ENCODE measurements at regions not wholly inside any gene's neighbourhood (a gene's known extent, or its start where the extent isn't known, plus 50 kb on each side); places are given as distances from the start of the nearest gene placed in this dataset.
"Not testable (repeated sequence)": the region's sequence is repeated elsewhere in the genome, so short reads cannot be mapped to it uniquely, and the experiment has no call there.

- BruUV-seq (replicated peaks) = no TSS peak
- DNase-seq = no peak
- intact Hi-C loops (cut with micrococcal nuclease) = no loop called here
- Histone ChIP-seq H3K36me3 (ENCODE audit: low read depth, low read length) (no peaks in the 10 kb centered on the region), H3K9me3 (ENCODE audit: low read length) (no peaks in the 10 kb centered on the region), H4K20me1 (ENCODE audit: low read length) (no peaks in the 10 kb centered on the region), H3K27me3 (ENCODE audit: low read length) (no peaks in the 10 kb centered on the region), H3K9me2 (replicated peaks; ENCODE audit: low read length) (no peaks in the 10 kb centered on the region), H3K4me2 (ENCODE audit: low read length) (no peak overlapping the region), H3K27ac (ENCODE audit: low read length) (no peak overlapping the region), H3K79me2 (ENCODE audit: low read length) (no peaks in the 10 kb centered on the region), H3K4me1 (ENCODE audit: insufficient read depth, low read length) (no peaks in the 10 kb centered on the region), H2AFZ (ENCODE audit: low read length) (no peak overlapping the region), H3F3A (ENCODE audit: low read length, unreplicated experiment) (no peaks in the 10 kb centered on the region), H3K9ac (ENCODE audit: low read length) (no peak overlapping the region), H3K4me3 (ENCODE audit: low read length) (no peak overlapping the region)
- ChIA-PET POLR2A (ENCODE audit: unreplicated experiment) (no interaction called here), CTCF (no interaction called here)
- TF ChIP-seq EZH2 (IDR thresholded peaks at IDR 0.05; ENCODE audit: low read length, unreplicated experiment) (no peak), EZH2phosphoT487 (IDR thresholded peaks at IDR 0.05; ENCODE audit: borderline replicate concordance, low read length) (no peak), CTCF (conservative IDR thresholded peaks at IDR 0.05; ENCODE audit: low read depth, low read length) (no peak)
- ATAC-seq = no peak
Observed at GRCh38 chr9:24657387-24657786, 111.7 kb upstream of the IZUMO3 start.

DNA sequence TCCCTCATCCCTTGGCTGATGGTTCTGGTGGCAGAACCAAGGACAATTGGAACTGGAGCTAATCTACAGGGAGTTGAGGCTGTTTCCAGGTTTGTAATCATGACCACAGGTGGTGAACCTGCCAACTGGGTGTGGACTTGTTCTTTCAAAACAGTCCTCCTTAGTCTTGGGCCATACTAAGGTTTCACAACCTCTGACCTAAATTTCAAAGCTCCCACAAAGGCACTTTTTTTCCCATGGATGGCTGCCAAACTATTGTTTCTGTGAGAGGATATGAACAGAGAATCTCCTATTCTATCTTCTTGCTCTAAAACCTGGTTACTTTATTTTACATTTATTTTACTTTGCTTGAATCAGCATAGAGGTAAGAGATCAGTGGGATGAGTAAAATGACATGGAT lies 106.5 kb upstream of the IZUMO3 start:
- Histone ChIP-seq H4K20me1 (ENCODE audit: low read length) (no peaks in the 10 kb centered on the region), H3K27ac (ENCODE audit: low read length) (no peak overlapping the region), H3K4me1 (ENCODE audit: insufficient read depth, low read length) (no peaks in the 10 kb centered on the region), H3K36me3 (ENCODE audit: low read depth, low read length) (no peaks in the 10 kb centered on the region), H3K4me2 (ENCODE audit: low read length) (no peak overlapping the region), H3K9me3 (ENCODE audit: low read length) (no peaks in the 10 kb centered on the region), H3F3A (ENCODE audit: low read length, unreplicated experiment) (no peaks in the 10 kb centered on the region), H3K27me3 (ENCODE audit: low read length) (no peaks in the 10 kb centered on the region), H3K4me3 (ENCODE audit: low read length) (no peak overlapping the region), H3K79me2 (ENCODE audit: low read length) (no peaks in the 10 kb centered on the region), H3K9me2 (replicated peaks; ENCODE audit: low read length) (no peaks in the 10 kb centered on the region), H3K9ac (ENCODE audit: low read length) (no peak overlapping the region), H2AFZ (ENCODE audit: low read length) (no peak overlapping the region)
- ATAC-seq (no peak), DNase-seq (no peak)
- intact Hi-C loops (cut with micrococcal nuclease) = no loop called here
- ChIA-PET POLR2A (ENCODE audit: unreplicated experiment) (no interaction called here), CTCF (no interaction called here)
- TF ChIP-seq EZH2phosphoT487 (IDR thresholded peaks at IDR 0.05; ENCODE audit: borderline replicate concordance, low read length) (no peak), CTCF (conservative IDR thresholded peaks at IDR 0.05; ENCODE audit: low read depth, low read length) (no peak)
- BruUV-seq (replicated peaks) = no TSS peak

DNA sequence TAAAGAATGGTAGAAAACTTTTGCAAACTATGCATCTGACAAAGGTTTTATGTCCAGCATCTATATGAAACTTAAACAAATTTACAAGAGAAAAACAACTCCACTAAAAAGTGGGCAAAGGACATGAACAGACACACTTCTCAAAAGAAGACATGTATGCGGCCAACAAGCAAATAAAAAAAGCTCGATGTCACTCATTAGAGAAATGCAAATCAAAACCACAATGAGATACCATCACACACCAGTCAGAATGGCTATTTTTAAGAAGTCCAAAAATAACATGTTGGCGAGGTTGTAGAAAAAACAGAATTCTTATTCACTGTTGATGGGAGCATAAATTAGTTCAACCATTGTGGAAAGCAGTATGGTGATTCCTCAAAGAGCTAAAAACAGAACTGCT lies 83.1 kb upstream of the IZUMO3 start:
- H3K27ac ChIP-seq (ENCODE audit: low read length); BruUV-seq (replicated peaks); H3K9ac ChIP-seq (ENCODE audit: low read length); ATAC-seq; POLR2A ChIA-PET (ENCODE audit: unreplicated experiment); H3K79me2 ChIP-seq (ENCODE audit: low read length); H3K4me2 ChIP-seq (ENCODE audit: low read length); H3K4me3 ChIP-seq (ENCODE audit: low read length); CTCF ChIA-PET; intact Hi-C loops (cut with micrococcal nuclease); H3K36me3 ChIP-seq (ENCODE audit: low read depth, low read length); H3K9me2 ChIP-seq (replicated peaks; ENCODE audit: low read length); H3K9me3 ChIP-seq (ENCODE audit: low read length); H3F3A ChIP-seq (ENCODE audit: low read length, unreplicated experiment); DNase-seq; H4K20me1 ChIP-seq (ENCODE audit: low read length); H3K4me1 ChIP-seq (ENCODE audit: insufficient read depth, low read length); H2AFZ ChIP-seq (ENCODE audit: low read length); H3K27me3 ChIP-seq (ENCODE audit: low read length): not testable (repeated sequence)

Measured in PC-3 (cell line).